Hematopoietic multipotent progenitor cell treated with erythropoietin and hydrocortisone succinate and interleukin-3 and kit ligand, for 15 days (in vitro differentiated cells): ENCODE measurements at regions not wholly inside any gene's neighbourhood (a gene's known extent, or its start where the extent isn't known, plus 50 kb on each side); places are given as distances from the start of the nearest gene placed in this dataset.

ENCODE experiments used
- DNase-seq: peaks from one replicate; pipeline ENCODE4 v3.0.0-alpha.2; 2015; ENCODE audit warnings: low spot score

GRCh38 chr10:31644931-31645633 lies 283.5 kb downstream of the ARHGAP12 start:
- DNase-seq = no peak

GRCh38 chr10:31642281-31642680 lies 286.4 kb downstream of the ARHGAP12 start:
- DNase-seq = no peak

- DNase-seq = no peak
These were observed 293.1 kb downstream of the ARHGAP12 start for GRCh38 chr10:31635415-31636065.

- no peak for DNase-seq
These were observed 293.6 kb downstream of the ARHGAP12 start for GRCh38 chr10:31635009-31635408.

GRCh38 chr10:31630861-31631567 lies 297.6 kb downstream of the ARHGAP12 start:
- DNase-seq = no peak

GRCh38 chr10:31625566-31625965 lies 303.1 kb downstream of the ARHGAP12 start:
- no peak for DNase-seq

GRCh38 chr10:31624611-31625010 lies 304.0 kb downstream of the ARHGAP12 start:
- no peak for DNase-seq

GRCh38 chr10:31623947-31624346 lies 304.7 kb downstream of the ARHGAP12 start:
- no peak for DNase-seq

GRCh38 chr10:31623466-31623865 lies 304.4 kb downstream of the ZEB1 start:
- DNase-seq = no peak

- no peak for DNase-seq
These were observed 304.0 kb downstream of the ZEB1 start for GRCh38 chr10:31622978-31623377.

GRCh38 chr10:31621733-31622132 lies 302.7 kb downstream of the ZEB1 start:
- no peak for DNase-seq

GRCh38 chr10:31620226-31621151 lies 301.5 kb downstream of the ZEB1 start:
- no peak for DNase-seq

- DNase-seq = no peak
These were observed 300.6 kb downstream of the ZEB1 start for GRCh38 chr10:31619531-31620061.

GRCh38 chr10:31618541-31619291 lies 299.7 kb downstream of the ZEB1 start:
- no peak for DNase-seq

GRCh38 chr10:31617757-31618156 lies 298.7 kb downstream of the ZEB1 start:
- DNase-seq = no peak

GRCh38 chr10:31617133-31617532 lies 298.1 kb downstream of the ZEB1 start:
- no peak for DNase-seq

GRCh38 chr10:31615129-31615528 lies 296.1 kb downstream of the ZEB1 start:
- no peak for DNase-seq

GRCh38 chr10:31614611-31615010 lies 295.6 kb downstream of the ZEB1 start:
- no peak for DNase-seq

- no peak for DNase-seq
These were observed 293.1 kb downstream of the ZEB1 start for GRCh38 chr10:31612082-31612481.

GRCh38 chr10:31611161-31611560 lies 292.1 kb downstream of the ZEB1 start:
- DNase-seq = no peak

- no peak for DNase-seq
These were observed 288.5 kb downstream of the ZEB1 start for GRCh38 chr10:31607481-31607880.
